GM23248 (cell line): ENCODE measurements at regions not wholly inside any gene's neighbourhood (a gene's known extent, or its start where the extent isn't known, plus 50 kb on each side); places are given as distances from the start of the nearest gene placed in this dataset.

Experiments used
- DNase-seq: peaks from one replicate; pipeline ENCODE4 v3.0.0-alpha.2; 2015
- H2AFZ ChIP-seq: fragments of 200-600 bp; sonication (generic); 2 replicates; pipeline ENCODE4 v1.6.1; 2016; ENCODE audit warnings: antibody characterized with exemption
- H3F3A ChIP-seq: fragments of 200-600 bp; sonication (generic); 2 replicates; pipeline ENCODE4 v1.6.1; 2016; ENCODE audit warnings: mild to moderate bottlenecking, antibody characterized with exemption, mixed run types; ENCODE audit not compliant: insufficient read depth
- H3K27ac ChIP-seq: fragments of 200-600 bp; sonication (generic); 2 replicates; pipeline ENCODE4 v1.5.1; 2016; ENCODE audit warnings: mild to moderate bottlenecking
- H3K27me3 ChIP-seq: fragments of 200-600 bp; sonication (generic); replicated peaks from 2 replicates; pipeline ENCODE4 v1.6.1; 2016; ENCODE audit warnings: mild to moderate bottlenecking; ENCODE audit not compliant: insufficient read depth
- H3K36me3 ChIP-seq: fragments of 200-600 bp; sonication (generic); 2 replicates; pipeline ENCODE4 v1.6.1; 2016; ENCODE audit warnings: low read depth, mild to moderate bottlenecking
- H3K4me1 ChIP-seq: fragments of 200-600 bp; sonication (generic); 2 replicates; pipeline ENCODE4 v1.6.1; 2016; ENCODE audit warnings: mild to moderate bottlenecking; ENCODE audit not compliant: insufficient read depth
- H3K4me2 ChIP-seq: fragments of 200-600 bp; sonication (generic); one replicate; pipeline ENCODE4 v1.6.1; 2016; ENCODE audit warnings: mild to moderate bottlenecking; ENCODE audit not compliant: unreplicated experiment
- H3K4me3 ChIP-seq: fragments of 200-600 bp; sonication (generic); 2 replicates; pipeline ENCODE4 v1.5.1; 2016; ENCODE audit warnings: mild to moderate bottlenecking
- H3K79me2 ChIP-seq: fragments of 200-600 bp; sonication (generic); 2 replicates; pipeline ENCODE4 v1.6.1; 2016; ENCODE audit warnings: mild to moderate bottlenecking; ENCODE audit not compliant: insufficient read depth
- H3K9ac ChIP-seq: fragments of 200-600 bp; sonication (generic); 2 replicates; pipeline ENCODE4 v1.6.1; 2016; ENCODE audit warnings: mild to moderate bottlenecking
- H3K9me2 ChIP-seq: fragments of 200-600 bp; sonication (generic); 2 replicates; pipeline ENCODE4 v1.6.1; 2016; ENCODE audit warnings: mixed run types, mild to moderate bottlenecking, moderate library complexity; ENCODE audit not compliant: insufficient read depth
- H3K9me3 ChIP-seq: fragments of 200-600 bp; sonication (generic); one replicate; pipeline ENCODE4 v1.6.1; 2017; ENCODE audit warnings: low read depth
- H4K20me1 ChIP-seq: fragments of 200-600 bp; sonication (generic); 2 replicates; pipeline ENCODE4 v1.6.0; 2016; ENCODE audit not compliant: insufficient read depth
- EZH2 ChIP-seq: fragments of 200-600 bp; sonication (generic); IDR thresholded peaks from 2 replicates; pipeline ENCODE4 v1.6.1; 2018; ENCODE audit warnings: antibody characterized with exemption, mild to moderate bottlenecking; ENCODE audit not compliant: insufficient read depth, poor library complexity, severe bottlenecking
- EZH2phosphoT487 ChIP-seq: fragments of 200-600 bp; sonication (generic); IDR thresholded peaks from 2 replicates; pipeline ENCODE4 v1.6.1; 2018; ENCODE audit warnings: antibody characterized with exemption, moderate library complexity, mild to moderate bottlenecking, low read depth; ENCODE audit not compliant: insufficient read depth
- WGBS, 2 experiments: methylation state at CpG; one replicate each; pipeline ENCODE4 v1.1.6; 2015 to 2017; ENCODE audit warnings: low lambda C conversion rate in 2 of 2, low coverage in 1 of 2; ENCODE audit errors: missing lambda C conversion rate in 2 of 2; 5-methylcytosine and 5-hydroxymethylcytosine counted together
- in situ Hi-C: fragments of 300-500 bp; cut with MboI; formaldehyde crosslinking; loops from 2 replicates; pipeline ENCODE4 v1.15.0; 2020

- H3K27ac ChIP-seq, result no peak overlapping the region
- no peaks in the 10 kb centered on the region for H3K9me2 ChIP-seq
- no peak overlapping the region for H2AFZ ChIP-seq
- H3K36me3 ChIP-seq, result no peaks in the 10 kb centered on the region
- H3K4me2 ChIP-seq, result no peak overlapping the region
- H3K9ac ChIP-seq, result no peak overlapping the region
- H4K20me1 ChIP-seq, result no peaks in the 10 kb centered on the region
- no peaks in the 10 kb centered on the region for H3K27me3 ChIP-seq
- no peaks in the 10 kb centered on the region for H3K79me2 ChIP-seq
- in situ Hi-C loops, result no loop called here
- TF ChIP-seq EZH2phosphoT487 (no peak), EZH2 (no peak)
- no peaks in the 10 kb centered on the region for H3F3A ChIP-seq
- no peaks in the 10 kb centered on the region for H3K9me3 ChIP-seq
- no peaks in the 10 kb centered on the region for H3K4me1 ChIP-seq
- DNase-seq, result no peak
- no peak overlapping the region for H3K4me3 ChIP-seq
- 35% methylated on average over 2 of the region's 2 CpGs for WGBS, 2 experiments
These were observed 603.9 kb upstream of the C9orf72 start for GRCh38 chr9:28177142-28177541.

- WGBS, 2 experiments, result 53 to 59% methylated on average over 4 of the region's 4 CpGs
- H3K79me2 ChIP-seq, result no peaks in the 10 kb centered on the region
- no peaks in the 10 kb centered on the region for H3K9me3 ChIP-seq
- no peaks in the 10 kb centered on the region for H3K4me1 ChIP-seq
- DNase-seq, result no peak
- no peaks in the 10 kb centered on the region for H4K20me1 ChIP-seq
- H2AFZ ChIP-seq, result no peak overlapping the region
- no peak overlapping the region for H3K4me3 ChIP-seq
- H3K4me2 ChIP-seq, result no peak overlapping the region
- H3K27ac ChIP-seq, result no peak overlapping the region
- no peak overlapping the region for H3K9ac ChIP-seq
- H3K9me2 ChIP-seq, result no peaks in the 10 kb centered on the region
- in situ Hi-C loops, result no loop called here
- H3K27me3 ChIP-seq, result no peaks in the 10 kb centered on the region
- TF ChIP-seq EZH2, result no peak
- TF ChIP-seq EZH2phosphoT487, result no peak
- no peaks in the 10 kb centered on the region for H3K36me3 ChIP-seq
- no peaks in the 10 kb centered on the region for H3F3A ChIP-seq
These were observed 604.6 kb upstream of the C9orf72 start for GRCh38 chr9:28177925-28178324.

- in situ Hi-C loops, result no loop called here
These were observed 606.6 kb upstream of the C9orf72 start for GRCh38 chr9:28179893-28180292.

GRCh38 chr9:28190981-28191380, 617.7 kb upstream of the C9orf72 start:
- no peak for DNase-seq
- in situ Hi-C loops, result no loop called here

More at GRCh38 chr9:28179893-28180292, 606.6 kb upstream of the C9orf72 start:
- Histone ChIP-seq H2AFZ (no peak overlapping the region), H3F3A (no peaks in the 10 kb centered on the region), H3K27ac (no peak overlapping the region), H3K9ac (no peak overlapping the region), H3K4me2 (no peak overlapping the region), H3K4me1 (no peaks in the 10 kb centered on the region), H3K9me2 (no peaks in the 10 kb centered on the region), H3K36me3 (no peaks in the 10 kb centered on the region), H4K20me1 (no peaks in the 10 kb centered on the region), H3K4me3 (no peak overlapping the region), H3K79me2 (no peaks in the 10 kb centered on the region), H3K9me3 (no peaks in the 10 kb centered on the region), H3K27me3 (no peaks in the 10 kb centered on the region)
- TF ChIP-seq EZH2phosphoT487, result no peak
- TF ChIP-seq EZH2, result no peak
- no peak for DNase-seq
- WGBS, 2 experiments, result 15 to 17% methylated on average over 2 of the region's 2 CpGs

GRCh38 chr9:28197653-28198052, 624.4 kb upstream of the C9orf72 start:
- Histone ChIP-seq H3K9me2 (no peaks in the 10 kb centered on the region), H4K20me1 (no peaks in the 10 kb centered on the region), H3K79me2 (no peaks in the 10 kb centered on the region), H3K27ac (no peak overlapping the region), H3K27me3 (no peaks in the 10 kb centered on the region), H3F3A (no peaks in the 10 kb centered on the region), H2AFZ (no peak overlapping the region), H3K4me3 (no peak overlapping the region), H3K9ac (no peak overlapping the region), H3K4me2 (no peak overlapping the region), H3K4me1 (no peaks in the 10 kb centered on the region), H3K36me3 (no peaks in the 10 kb centered on the region), H3K9me3 (no peaks in the 10 kb centered on the region)
- TF ChIP-seq EZH2, result no peak
- no peak for TF ChIP-seq EZH2phosphoT487
- in situ Hi-C loops, result no loop called here
- DNase-seq, result no peak

More at GRCh38 chr9:28190981-28191380, 617.7 kb upstream of the C9orf72 start:
- WGBS, 2 experiments, result 0 to 2% methylated on average over 2 of the region's 2 CpGs
- no peaks in the 10 kb centered on the region for H3K36me3 ChIP-seq
- H2AFZ ChIP-seq, result no peak overlapping the region
- no peaks in the 10 kb centered on the region for H3K79me2 ChIP-seq
- H3K9me3 ChIP-seq, result no peaks in the 10 kb centered on the region
- no peak overlapping the region for H3K4me3 ChIP-seq
- no peaks in the 10 kb centered on the region for H4K20me1 ChIP-seq
- no peaks in the 10 kb centered on the region for H3K4me1 ChIP-seq
- no peaks in the 10 kb centered on the region for H3F3A ChIP-seq
- TF ChIP-seq EZH2phosphoT487 (no peak), EZH2 (no peak)
- no peak overlapping the region for H3K9ac ChIP-seq
- H3K9me2 ChIP-seq, result no peaks in the 10 kb centered on the region
- no peak overlapping the region for H3K27ac ChIP-seq
- H3K4me2 ChIP-seq, result no peak overlapping the region
- no peaks in the 10 kb centered on the region for H3K27me3 ChIP-seq
